ENCODE measurements at regions not wholly inside any gene's neighbourhood (a gene's known extent, or its start where the extent isn't known, plus 50 kb on each side); places are given as distances from the start of the nearest gene placed in this dataset.

GRCh38 chr1:239606850-239607400, 220.6 kb downstream of the CHRM3 start:
- TF ChIP-seq CTCF (IDR thresholded peaks at IDR 0.05; ENCODE audit: insufficient read depth, low read length) = no peak
- TF ChIP-seq POLR2AphosphoS5 (IDR thresholded peaks at IDR 0.05; ENCODE audit: low read depth) = no peak
- TF ChIP-seq GABPA (IDR thresholded peaks at IDR 0.05; ENCODE audit: low read depth) = no peak
- no peak for TF ChIP-seq REST (IDR thresholded peaks at IDR 0.05; ENCODE audit: insufficient replicate concordance, low read depth)
